ENCODE measurements at regions not wholly inside any gene's neighbourhood (a gene's known extent, or its start where the extent isn't known, plus 50 kb on each side); places are given as distances from the start of the nearest gene placed in this dataset.

GRCh38 chr16:24430954-24431760 lies 108.2 kb upstream of the RBBP6 start:
- Histone ChIP-seq H2BK5ac (ENCODE audit: insufficient read length, low read length) (no peak overlapping the region), H2BK120ac (ENCODE audit: low read depth, low read length, poor library complexity, severe bottlenecking) (no peak overlapping the region), H3K9me3 (ENCODE audit: control insufficient read depth, low read depth, low read length) (no peaks in the 10 kb centered on the region), H4K5ac (ENCODE audit: insufficient read length, low read depth, low read length) (no peak overlapping the region), H2BK15ac (ENCODE audit: low read depth, low read length) (no peak overlapping the region), H4K8ac (replicated peaks; ENCODE audit: insufficient read length, low read depth, low read length) (no peak overlapping the region), H3K14ac (ENCODE audit: insufficient read depth, low read length) (no peak overlapping the region), H3K4me2 (ENCODE audit: insufficient read depth, insufficient read length, low read length) (no peak overlapping the region), H3K4ac (ENCODE audit: low read depth, low read length) (no peak overlapping the region), H2AFZ (ENCODE audit: low read length) (no peak overlapping the region), H2AK5ac (ENCODE audit: insufficient read length, low read length) (no peak overlapping the region), H4K20me1 (ENCODE audit: control insufficient read depth, insufficient read depth, insufficient read length) (no peaks in the 10 kb centered on the region), H4K91ac (ENCODE audit: insufficient read length, low read depth, low read length) (no peak overlapping the region), H3K9ac (ENCODE audit: extremely low read depth, insufficient read length, low read length) (no peak overlapping the region), H3K4me1 (ENCODE audit: insufficient read depth, low read length) (no peaks in the 10 kb centered on the region), H3K23ac (ENCODE audit: insufficient read length, low read depth, low read length) (no peak overlapping the region), H3K56ac (ENCODE audit: insufficient read length, low read depth, low read length) (no peak overlapping the region), H3K27me3 (ENCODE audit: insufficient read depth, low read length) (no peaks in the 10 kb centered on the region), H3K23me2 (ENCODE audit: insufficient read length, low read depth, low read length, poor library complexity, severe bottlenecking) (no peaks in the 10 kb centered on the region), H3K79me1 (ENCODE audit: insufficient read depth, low read depth, low read length, poor library complexity, severe bottlenecking) (no peaks in the 10 kb centered on the region), H2BK12ac (ENCODE audit: insufficient read length, low read depth, low read length) (no peak overlapping the region), H3K27ac (ENCODE audit: insufficient read length, low read depth, low read length) (no peak overlapping the region), H3K79me2 (ENCODE audit: insufficient read depth, low read length) (no peaks in the 10 kb centered on the region), H3K18ac (ENCODE audit: insufficient read length, low read depth, low read length) (no peak overlapping the region), H2BK20ac (ENCODE audit: low read depth, low read length, poor library complexity, severe bottlenecking) (no peak overlapping the region), H3T11ph (ENCODE audit: low read length) (no peak overlapping the region)
- Mint-ChIP-seq H3K9me3 (peaks cover 7% of the 10 kb centered on the region in 2 experiments), H3K4me3 (no peak overlapping the region), H3K27ac (no peak overlapping the region), H3K4me1 (peaks cover 14 to 20% of the 10 kb centered on the region in 2 experiments), H3K27me3 (ENCODE audit: low read depth) (peaks cover 12% of the 10 kb centered on the region), H3K36me3 (ENCODE audit: insufficient read depth in 1 of 3, low read depth in 3 of 3) (no peaks in the 10 kb centered on the region; a peak in 1 of 7 replicates)
- WGBS (ENCODE audit: extremely low coverage, insufficient read length, low lambda C conversion rate) = no CpG with 5 or more reads among the region's 6 CpGs
- no peak for DNase-seq
- TF ChIP-seq CTCF (conservative IDR thresholded peaks at IDR 0.05) = no peak
